ENCODE measurements at regions not wholly inside any gene's neighbourhood (a gene's known extent, or its start where the extent isn't known, plus 50 kb on each side); places are given as distances from the start of the nearest gene placed in this dataset.
"Not testable (repeated sequence)": the region's sequence is repeated elsewhere in the genome, so short reads cannot be mapped to it uniquely, and the experiment has no call there.

DNA sequence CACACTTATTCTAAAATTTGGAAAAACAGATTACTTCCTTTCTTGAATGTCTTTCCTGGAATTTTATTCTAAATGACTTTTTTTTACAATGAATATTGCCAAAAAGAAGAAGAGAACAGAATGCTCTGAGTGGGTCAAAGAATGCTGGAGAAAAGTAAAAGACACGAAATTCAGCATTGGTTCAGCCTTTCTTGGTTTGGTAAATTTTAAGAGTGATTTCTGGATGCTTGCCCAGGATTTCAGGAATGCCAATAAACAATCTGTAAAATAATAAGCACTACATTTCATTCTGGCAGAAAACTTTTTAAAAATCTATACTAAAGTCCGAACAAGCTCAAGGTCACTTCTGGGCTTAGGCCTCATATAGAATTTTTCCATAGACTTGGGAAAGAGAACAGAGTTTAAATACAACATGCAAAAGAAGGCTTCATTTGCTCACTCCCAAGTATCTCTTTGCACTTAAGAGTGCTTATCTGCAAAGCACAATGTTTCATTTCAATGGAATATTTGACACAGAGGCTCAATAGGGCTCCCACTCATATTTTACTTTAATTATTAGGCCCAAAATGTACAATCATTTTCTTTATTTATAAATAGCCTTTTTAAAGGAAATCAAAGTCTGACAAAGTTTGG lies 359.5 kb upstream of the ANKRD30A start:
- DNase-seq (ENCODE audit: low spot score), result no peak

DNA sequence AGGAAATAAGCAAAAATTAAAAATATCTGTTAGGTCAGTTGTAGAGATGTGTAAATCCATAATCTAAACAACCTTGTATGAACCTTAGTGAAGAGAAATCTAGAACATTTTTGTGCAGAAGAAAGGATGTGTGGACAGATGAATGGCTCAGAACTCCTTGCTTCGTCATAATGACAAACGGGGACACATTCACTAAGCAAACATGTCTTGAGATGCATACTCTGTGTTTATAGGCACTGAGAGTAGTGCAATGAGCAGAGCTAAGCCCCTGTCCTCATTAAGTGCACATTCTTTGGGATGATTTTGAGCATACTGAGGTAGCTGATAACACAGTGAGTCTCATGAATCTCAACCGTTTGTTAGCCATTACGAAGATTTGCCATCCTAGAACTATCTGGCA lies 360.6 kb upstream of the ANKRD30A start:
- DNase-seq (ENCODE audit: low spot score), result no peak

DNA sequence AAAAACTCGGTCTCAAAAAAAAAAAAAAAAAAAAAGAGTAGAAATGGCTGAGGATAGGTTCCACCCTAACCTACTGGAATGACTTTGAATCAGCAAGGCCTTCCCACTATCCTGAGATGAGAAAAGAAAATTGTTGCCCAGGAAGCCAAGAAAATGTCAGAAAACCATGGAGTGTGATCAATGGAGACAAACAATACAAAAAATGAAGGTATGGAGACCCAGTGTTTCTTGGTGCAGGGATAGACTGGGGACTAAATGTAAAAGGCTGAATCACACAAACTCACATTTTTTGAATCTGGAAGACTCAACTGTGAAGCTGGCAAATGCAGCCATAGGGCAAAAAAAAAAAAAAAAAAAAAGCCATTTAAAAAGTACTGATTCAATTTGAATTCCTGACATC lies 364.3 kb upstream of the ANKRD30A start:
- DNase-seq (ENCODE audit: low spot score), result no peak

DNA sequence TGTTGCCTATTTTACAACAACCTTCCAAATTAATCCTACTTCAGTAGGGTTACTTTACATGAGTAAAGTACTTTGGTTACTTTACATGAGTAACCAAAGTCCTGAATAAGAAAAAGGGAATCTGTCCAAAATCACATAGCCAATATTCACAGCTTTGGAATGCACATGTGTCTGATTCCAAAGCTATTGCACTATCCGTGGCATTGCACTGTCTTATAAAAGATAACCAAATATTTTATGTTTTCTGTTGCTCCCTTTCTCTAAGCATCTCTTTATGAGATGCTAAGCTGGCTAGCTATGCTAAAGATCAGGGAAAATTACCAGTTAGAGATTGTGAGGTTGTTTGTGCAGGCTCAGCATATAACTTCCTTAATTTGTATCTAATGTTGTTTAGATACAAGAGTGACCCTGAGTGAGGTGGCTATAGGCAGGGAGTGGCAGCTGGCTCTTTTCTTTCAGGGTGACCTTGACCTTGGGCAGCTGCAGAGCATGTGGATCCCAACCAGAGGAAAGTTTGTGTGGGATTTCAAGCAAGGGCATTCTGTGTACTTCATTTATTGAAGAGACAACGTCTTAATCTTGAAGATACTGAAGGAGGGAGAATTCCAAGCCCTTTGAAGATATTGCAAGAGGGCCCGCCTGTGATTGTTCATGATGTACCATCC lies 366.1 kb upstream of the ANKRD30A start:
- no peak for DNase-seq (ENCODE audit: low spot score)

DNA sequence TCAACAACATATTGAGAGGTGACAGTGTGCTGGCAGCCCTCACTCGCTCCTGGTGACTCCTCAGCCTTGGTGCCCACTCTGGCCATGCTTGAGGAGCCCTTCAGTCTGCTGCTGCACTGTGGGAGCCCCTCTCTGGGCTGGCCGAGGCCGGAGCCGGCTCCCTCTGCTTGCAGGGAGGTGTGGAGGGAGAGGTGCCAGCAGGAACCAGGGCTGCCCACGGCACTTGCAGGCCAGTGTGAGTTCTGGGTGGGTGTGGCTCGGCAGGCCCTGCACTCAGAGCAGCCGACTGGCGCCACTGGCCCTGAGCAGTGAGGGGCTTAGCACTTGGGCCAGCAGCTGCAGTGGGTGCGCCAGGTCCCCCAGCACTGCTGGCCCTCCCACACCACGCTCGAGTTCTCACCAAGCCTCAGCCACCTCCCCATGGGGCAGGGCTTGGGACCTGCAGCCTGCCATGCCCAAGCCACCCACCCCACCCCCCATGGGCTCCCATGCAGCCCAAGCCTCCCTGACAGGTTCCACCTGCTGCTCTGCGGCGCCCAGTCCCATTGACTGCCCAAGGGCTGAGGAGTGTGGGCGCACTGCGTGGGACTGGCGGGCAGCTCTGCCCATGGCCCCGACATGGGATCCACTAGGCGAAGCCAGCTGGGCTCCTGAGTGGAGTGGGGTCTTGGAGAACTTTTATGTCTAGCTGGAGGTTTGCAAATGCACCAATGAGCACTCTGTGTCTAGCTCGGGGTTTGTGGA lies 377.1 kb upstream of the ANKRD30A start:
- DNase-seq (ENCODE audit: low spot score), result no peak

DNA sequence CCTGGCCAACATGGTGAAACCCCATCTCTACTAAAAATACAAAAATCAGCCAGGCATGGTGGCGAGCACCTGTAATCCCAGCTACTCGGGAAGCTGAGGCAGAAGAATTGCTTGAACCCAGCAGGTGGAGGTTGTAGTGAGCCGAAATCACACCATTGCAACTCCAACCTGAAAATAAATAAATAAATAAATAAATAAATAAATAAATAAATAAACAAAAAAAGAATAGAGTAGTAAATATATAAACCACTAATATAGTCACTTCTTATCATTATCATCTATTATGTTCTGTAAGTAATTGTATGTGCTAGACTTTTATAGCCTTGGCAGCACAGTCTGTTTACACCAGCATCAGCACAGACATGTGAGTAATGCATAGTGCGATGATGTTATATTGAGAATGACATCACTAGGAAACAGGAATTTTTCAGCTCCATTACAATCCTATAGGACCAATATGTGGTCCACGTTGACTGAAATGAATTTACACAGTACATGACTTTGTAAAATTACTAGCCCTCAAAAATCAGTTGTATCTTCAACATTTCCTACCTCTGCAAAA lies 385.4 kb upstream of the ANKRD30A start:
- DNase-seq (ENCODE audit: low spot score), result no peak

DNA sequence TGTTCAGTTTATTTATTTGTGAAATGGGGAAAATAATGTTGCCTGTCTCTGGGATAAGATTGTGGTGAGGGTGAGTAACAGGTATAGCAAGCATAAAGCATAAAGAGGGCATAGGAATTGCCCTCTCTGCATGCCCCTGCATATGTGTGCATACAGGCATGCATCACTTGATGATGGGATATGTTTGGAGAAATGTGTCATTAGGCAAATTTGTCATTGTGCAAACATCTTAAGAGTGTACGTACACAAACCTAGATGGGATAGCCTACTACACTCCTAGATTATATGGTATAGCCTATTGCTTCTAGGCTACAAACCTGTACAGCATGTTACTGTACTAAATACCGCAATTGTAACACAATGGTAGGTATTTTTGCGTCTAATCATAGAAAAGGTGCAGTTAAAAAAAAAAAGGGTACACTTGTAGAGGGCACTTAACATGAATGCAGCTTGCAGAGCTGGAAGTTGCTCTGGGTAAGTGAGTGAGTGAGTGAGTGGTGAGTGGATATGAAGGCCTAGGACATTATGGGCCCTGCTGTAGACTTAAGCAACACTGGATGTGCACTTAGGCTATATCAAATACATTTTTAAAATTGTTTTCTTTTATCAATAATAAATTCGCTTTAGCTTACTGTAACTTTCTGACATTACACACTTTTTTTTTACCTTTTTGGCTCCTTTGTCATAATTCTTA lies 386.5 kb upstream of the ANKRD30A start:
- DNase-seq (ENCODE audit: low spot score), result no peak

DNA sequence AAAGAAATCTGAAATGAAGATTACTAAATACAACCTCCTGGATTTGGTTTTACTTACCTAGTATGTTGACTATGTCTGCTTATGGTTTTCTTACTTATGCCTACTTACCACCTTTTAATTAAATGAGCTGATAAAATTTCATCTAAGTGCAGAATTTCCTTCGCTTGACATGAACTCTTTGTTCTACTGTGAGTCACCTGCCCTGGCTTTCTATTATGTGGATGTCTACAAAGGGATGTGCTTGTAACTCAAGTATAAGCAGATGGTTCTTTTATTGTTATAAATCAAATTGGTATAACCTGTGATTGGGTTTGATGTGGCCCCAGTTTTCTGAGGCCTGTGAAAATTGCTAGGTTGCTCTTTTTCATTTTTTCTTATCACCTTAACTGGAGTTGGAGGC lies 389.1 kb upstream of the ANKRD30A start:
- DNase-seq (ENCODE audit: low spot score), result no peak

DNA sequence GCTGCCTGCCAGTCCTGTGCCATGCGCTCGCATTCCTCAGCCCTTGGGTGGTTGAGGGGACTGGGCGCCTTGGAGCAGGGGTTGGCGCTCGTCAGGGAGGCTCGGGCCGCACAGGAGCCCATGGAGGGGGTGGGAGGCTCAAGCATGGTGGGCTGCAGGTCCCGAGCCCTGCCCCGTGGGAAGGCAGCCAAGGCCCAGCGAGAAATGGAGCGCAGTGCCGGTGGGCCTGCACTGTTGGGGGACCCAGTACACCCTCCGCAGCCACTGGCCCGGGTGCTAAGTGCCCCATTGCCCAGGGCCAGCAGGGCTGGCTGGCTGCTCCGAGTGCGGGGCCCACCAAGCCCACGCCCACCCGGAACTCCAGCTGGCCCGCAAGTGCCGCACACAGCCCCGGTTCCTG lies 390.8 kb upstream of the ANKRD30A start:
- not testable (repeated sequence) for DNase-seq (ENCODE audit: low spot score)

DNA sequence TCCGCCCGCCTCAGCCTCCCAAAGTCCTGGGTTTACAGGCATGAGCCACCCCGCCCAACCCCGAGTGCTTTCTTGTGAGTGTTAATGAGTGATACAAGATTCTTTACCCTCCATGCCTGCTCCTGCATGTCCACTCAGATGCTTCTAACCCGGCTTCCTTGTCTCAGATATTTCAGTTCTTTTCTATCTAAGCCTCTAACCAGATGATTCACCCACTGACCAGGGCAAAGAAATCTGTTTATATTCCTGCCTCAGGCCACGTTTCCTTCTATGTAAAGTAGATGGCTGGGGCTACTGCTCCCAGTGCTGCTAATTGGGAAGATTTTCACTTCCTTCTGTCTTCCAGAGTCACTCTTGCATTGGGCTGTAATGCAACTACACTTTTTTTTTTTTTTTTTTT lies 395.1 kb upstream of the ANKRD30A start:
- DNase-seq (ENCODE audit: low spot score), result no peak

DNA sequence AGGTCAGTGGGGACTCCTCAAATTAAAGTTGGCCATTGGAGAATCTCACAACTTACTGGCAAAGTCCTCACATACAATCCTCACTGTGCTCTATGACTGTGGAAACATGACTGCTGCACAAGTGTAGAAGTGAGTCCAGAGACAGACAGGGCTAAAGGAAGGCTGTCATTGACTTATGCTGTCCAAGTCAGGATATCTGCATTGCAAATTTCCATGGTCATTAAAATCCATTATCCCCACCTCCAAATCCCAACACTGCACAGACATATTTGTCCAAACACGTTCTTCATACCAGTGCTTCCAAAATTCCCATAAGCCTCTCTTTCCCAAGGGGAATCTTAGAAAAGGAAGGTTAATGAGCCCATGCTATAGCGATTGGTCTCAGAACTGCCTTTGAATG lies 396.8 kb upstream of the ANKRD30A start:
- no peak for DNase-seq (ENCODE audit: low spot score)

DNA sequence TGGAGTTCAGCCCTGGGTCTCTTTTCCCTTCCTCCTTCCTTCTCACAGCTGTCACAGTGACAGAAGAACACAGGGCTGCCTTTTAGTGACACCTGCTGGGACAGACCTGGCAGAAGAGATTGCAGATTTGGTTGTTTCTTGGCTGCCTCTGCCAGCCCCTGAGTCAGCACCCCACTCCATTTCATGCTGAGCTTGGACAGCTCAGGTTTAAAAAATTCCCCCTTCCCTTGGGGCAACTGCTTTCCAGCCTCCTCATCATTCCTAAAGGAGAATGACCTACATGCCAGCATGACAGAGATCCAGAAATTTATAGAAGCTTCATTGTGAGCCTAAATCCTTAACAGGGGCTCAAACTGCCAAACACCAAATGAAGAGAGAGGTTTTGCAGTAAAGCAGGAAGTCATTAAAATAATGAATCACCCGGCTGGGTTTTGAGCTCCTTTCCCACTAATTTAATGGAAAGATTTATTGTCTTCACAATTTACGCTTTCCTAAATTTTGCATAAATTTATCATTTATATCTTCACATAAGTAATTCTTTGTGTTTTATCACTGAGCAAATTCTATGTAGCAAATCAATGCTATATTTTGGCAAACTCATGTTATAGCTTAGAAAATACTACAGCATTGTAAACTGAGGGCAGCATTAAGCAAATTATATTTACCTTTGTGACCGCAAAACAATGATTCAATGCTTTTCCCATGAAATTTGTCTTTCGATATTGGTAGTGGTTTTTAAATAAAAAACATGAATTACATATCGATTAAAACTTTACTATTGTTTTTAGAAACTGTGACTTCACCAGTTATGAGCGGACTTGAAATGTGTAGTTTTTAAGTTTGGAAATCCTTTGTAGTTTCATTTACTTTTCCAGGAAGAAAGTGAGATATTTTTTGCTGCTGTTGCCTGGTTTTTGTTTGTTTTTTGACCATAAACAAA lies 399.5 kb upstream of the ANKRD30A start:
- no peak for DNase-seq (ENCODE audit: low spot score)

DNA sequence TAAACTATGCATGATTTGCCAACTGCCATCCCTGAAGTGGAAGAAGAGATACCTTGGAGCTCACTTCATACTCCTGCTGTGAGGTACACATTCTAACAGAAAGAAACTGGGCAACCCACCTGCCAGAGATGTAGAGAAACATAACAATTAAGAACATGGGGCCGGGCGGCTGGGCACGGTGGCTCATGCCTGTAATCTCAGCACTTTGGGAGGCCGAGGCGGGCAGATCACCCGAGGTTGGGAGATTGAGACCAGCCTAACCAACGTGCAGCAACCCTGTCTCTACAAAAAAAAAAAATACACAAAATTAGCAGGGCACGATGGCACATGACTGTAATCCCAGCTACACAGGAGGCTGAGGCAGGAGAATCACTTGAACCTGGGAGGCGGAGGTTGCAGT lies 402.6 kb upstream of the ANKRD30A start:
- DNase-seq (ENCODE audit: low spot score), result no peak

DNA sequence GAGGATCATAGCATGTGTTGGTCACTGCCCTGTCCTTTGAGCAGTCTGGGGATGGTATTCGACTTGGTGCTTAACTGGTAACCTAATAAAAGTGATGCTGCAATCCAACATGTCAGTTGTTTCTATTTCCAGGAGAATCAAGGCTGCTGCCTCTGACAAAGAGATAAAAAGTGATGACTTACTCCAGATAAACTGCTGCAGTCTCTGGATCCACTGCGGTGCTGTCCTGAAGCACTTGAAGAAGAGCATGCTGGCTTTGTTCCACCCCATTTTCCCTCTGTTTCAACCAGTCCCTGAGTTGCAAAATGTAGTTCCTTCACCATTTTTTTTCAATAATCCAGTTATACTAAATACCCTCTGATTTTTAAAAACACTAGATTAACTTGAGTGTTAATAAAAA lies 403.5 kb upstream of the ANKRD30A start:
- DNase-seq (ENCODE audit: low spot score), result no peak

DNA sequence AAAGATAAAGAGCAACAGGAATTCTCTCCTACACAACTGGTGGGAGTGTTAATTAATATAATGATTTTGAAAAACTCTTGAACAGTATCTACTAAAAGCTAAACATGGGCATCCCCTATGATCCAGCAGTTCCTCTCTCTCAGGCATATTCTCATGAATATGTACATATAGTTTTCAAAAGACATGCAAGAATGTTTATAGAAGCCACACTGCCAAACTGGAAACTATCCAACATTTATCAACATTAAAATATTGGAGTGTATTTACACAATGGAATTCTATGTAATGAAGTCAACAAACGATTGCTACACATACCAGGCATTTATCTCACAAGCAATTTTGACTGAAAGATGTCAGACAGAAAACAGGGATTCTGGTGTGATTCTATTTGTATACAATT lies 404.5 kb upstream of the ANKRD30A start:
- no peak for DNase-seq (ENCODE audit: low spot score)

DNA sequence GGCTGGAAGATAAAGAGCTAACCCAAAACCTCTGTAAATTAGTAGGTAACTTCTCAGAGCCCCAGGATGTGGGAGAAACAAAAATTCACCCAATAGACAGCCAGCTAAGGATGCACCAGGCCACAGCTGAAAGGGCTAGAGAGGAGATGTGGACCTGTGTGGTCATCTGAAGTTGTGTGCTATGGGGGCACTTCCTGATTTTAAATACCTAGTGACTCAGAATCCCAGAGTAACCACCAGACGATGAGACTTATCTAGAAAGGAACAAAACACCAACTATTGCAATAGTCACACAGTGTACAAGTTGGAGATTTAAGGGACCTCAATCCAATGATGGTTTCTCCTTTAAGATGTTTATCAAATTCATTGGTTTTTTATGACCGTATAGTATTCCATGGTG lies 408.3 kb upstream of the ANKRD30A start:
- DNase-seq (ENCODE audit: low spot score), result no peak

DNA sequence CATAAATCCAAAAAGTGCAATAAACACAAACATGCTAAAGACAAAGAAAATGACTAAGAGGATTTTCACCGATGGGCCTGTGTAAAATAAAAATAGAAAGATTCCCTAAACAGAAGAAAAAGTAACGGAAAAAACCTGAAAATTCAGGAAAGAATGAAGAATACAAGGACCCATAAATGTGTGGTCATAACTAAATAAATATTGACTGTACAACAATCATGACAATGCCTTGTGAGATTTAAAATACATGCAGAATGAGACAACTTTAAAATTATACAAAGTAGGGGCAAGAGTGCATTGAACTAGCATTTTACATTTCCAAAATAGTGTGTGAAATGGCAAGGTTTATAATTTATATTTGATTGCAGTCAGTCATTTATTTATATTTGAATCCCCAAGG lies 409.1 kb upstream of the ANKRD30A start:
- DNase-seq (ENCODE audit: low spot score), result no peak

DNA sequence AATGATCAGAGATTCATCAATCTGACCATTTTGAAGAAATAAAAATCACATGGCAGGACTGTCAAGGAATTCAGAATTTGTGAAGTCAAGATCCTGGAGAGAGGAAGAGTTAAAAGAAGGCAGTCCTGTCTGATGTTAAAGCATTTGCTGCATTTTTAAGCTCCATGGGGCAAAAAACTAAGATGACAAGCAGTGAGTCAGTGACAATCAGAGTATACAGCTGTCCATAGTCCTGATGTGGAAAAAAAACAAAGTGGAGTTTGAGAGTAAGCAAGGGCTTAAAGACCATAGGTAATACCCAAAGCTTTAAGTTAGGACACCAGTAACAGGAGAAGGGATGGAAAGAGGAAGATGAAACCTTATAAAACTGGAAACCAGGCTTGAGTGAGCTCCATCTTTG lies 412.7 kb upstream of the ANKRD30A start:
- DNase-seq (ENCODE audit: low spot score), result no peak

DNA sequence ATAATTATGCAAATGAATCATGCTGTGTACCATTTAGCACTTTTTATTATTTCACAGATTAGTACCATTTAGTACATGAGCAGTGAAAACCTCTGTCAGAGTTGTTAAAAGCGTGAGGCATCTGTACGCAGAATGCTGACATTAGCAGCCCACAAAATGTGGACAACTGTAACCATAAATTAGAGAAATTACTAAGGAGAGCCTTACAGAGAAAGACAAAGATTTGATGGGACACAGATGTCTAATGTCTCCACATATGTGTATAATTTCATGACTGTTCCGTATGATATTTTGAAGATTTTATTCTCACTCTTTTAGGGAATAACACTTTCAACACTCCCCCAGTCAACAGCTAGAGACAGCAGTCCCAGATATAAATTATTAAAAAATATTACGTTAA lies 414.0 kb upstream of the ANKRD30A start:
- no peak for DNase-seq (ENCODE audit: low spot score)

DNA sequence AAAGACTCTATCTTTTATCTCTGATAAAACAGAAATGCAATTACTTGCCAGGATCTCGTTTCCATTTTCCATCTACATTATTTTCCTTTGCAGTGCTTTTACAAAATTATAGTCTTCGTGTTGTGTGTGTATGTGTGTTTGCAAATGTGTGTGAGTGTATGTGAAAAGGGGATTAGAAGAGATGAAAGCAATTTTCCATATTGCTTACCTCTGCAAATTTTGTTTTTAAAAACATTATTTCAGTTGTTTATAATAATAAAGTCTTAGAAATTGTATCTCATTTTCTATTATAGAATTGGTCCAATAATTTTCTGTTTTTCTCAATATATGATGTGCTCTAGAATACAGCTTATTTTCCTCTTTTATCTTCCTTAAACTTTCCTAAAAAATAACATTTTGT lies 421.3 kb upstream of the ANKRD30A start:
- DNase-seq (ENCODE audit: low spot score), result no peak

DNA sequence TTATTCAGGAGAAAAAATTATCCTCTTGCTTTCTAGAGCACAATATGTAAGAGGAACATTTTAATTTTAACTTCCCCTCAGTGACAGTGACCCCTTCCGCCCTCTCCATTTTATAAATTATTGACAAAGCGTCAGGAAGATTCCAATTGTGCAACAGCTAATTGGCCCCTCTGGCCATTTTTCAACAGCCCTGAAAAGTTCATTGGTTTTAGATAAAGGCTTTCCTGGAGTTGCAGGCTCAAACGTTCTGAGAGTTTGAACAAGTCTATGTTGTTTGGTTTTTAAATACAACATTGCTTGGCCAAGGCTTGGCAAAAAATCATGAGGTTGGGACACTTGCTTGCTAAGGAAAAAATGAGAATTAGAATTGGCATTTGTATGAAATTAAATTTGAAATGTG lies 422.2 kb upstream of the ANKRD30A start:
- DNase-seq (ENCODE audit: low spot score), result no peak

DNA sequence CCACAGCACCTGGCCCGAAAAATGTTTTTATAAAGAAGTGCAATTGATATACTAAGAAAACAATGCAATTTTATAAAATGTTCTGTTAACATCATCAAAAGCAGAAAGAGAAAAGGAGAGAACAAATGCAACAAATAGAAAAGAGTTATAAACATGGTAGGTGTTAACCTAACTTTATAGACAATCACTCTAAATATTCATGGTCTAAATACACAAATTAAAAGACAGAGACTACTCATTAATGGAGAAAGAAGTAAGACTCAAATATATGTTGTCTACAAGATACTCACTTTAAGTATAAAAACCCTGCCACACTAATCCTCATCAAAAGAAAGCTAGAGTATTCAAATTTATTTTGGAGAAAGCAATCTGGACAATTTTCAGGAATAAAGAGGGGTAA lies 425.3 kb upstream of the ANKRD30A start:
- no peak for DNase-seq (ENCODE audit: low spot score)
